ENCODE measurements at regions not wholly inside any gene's neighbourhood (a gene's known extent, or its start where the extent isn't known, plus 50 kb on each side); places are given as distances from the start of the nearest gene placed in this dataset.

GRCh38 chr1:91575909-91576519 is 75.4 kb downstream of the CDC7 start:
- no peak overlapping the region for H3K27ac Mint-ChIP-seq
- H3K36me3 Mint-ChIP-seq (ENCODE audit: insufficient read depth in 2 of 2) = no peaks in the 10 kb centered on the region
- peaks cover 23% of the 10 kb centered on the region for H3K27me3 Mint-ChIP-seq (ENCODE audit: low read depth)
- no peaks in the 10 kb centered on the region for H3K9me3 Mint-ChIP-seq
- no peak overlapping the region for H3K4me3 Mint-ChIP-seq
- peaks cover 23% of the 10 kb centered on the region for H3K4me1 Mint-ChIP-seq (ENCODE audit: low read depth)
- DNase-seq (no peak), ATAC-seq (replicated peaks in 1 of 2) (no peak)

GRCh38 chr1:91578320-91579109 is 77.9 kb downstream of the CDC7 start:
- DNase-seq (no peak), ATAC-seq (replicated peaks in 1 of 2) (no peak)
- no peak overlapping the region for H3K4me3 Mint-ChIP-seq
- peaks cover 10% of the 10 kb centered on the region for H3K4me1 Mint-ChIP-seq (ENCODE audit: low read depth)
- H3K27ac Mint-ChIP-seq = no peak overlapping the region
- H3K36me3 Mint-ChIP-seq (ENCODE audit: insufficient read depth in 2 of 2) = no peaks in the 10 kb centered on the region
- H3K27me3 Mint-ChIP-seq (ENCODE audit: low read depth) = peaks cover 23% of the 10 kb centered on the region
- no peaks in the 10 kb centered on the region for H3K9me3 Mint-ChIP-seq

- no peak overlapping the region for H3K27ac Mint-ChIP-seq
- DNase-seq (no peak), ATAC-seq (replicated peaks in 1 of 2) (no peak)
- no peaks in the 10 kb centered on the region for H3K9me3 Mint-ChIP-seq
- H3K4me3 Mint-ChIP-seq = no peak overlapping the region
- H3K36me3 Mint-ChIP-seq (ENCODE audit: insufficient read depth in 2 of 2) = no peaks in the 10 kb centered on the region
- H3K4me1 Mint-ChIP-seq (ENCODE audit: low read depth) = peaks cover 10% of the 10 kb centered on the region
- H3K27me3 Mint-ChIP-seq (ENCODE audit: low read depth) = peaks cover 23% of the 10 kb centered on the region
Observed at GRCh38 chr1:91579658-91580228, 79.1 kb downstream of the CDC7 start.

DNA sequence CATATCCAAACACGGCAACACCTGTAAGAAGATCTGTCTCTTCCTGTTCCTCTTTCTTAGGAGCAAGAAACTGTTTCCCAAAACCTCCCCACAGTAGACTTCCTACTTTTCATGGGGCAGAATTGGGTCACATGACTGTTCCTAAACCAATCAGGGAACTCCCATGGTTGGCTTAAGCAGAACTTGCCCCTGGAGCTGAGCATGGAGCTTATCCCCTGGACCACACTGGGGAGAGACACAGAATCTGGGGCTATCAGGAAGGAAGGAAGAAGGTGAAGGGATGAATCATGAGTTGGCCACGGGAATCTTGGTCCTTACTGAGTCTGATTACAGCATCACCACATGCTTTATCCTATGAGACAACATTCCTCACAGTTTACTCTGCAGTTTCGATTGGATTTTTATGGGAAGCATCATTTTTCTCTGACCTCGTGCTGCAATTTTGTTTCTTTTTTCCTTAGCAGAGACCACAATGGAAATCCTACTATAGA is 81.8 kb downstream of the CDC7 start:
- H3K9me3 Mint-ChIP-seq = no peaks in the 10 kb centered on the region
- H3K4me3 Mint-ChIP-seq = no peak overlapping the region
- no peaks in the 10 kb centered on the region for H3K36me3 Mint-ChIP-seq (ENCODE audit: insufficient read depth in 2 of 2)
- peaks cover 5% of the 10 kb centered on the region for H3K27me3 Mint-ChIP-seq (ENCODE audit: low read depth)
- H3K4me1 Mint-ChIP-seq (ENCODE audit: low read depth) = no peaks in the 10 kb centered on the region
- H3K27ac Mint-ChIP-seq = no peak overlapping the region
- DNase-seq (no peak), ATAC-seq (replicated peaks in 1 of 2) (no peak)

GRCh38 chr1:91583326-91583755 is 82.7 kb downstream of the CDC7 start:
- no peaks in the 10 kb centered on the region for H3K4me1 Mint-ChIP-seq (ENCODE audit: low read depth)
- H3K4me3 Mint-ChIP-seq = no peak overlapping the region
- no peaks in the 10 kb centered on the region for H3K36me3 Mint-ChIP-seq (ENCODE audit: insufficient read depth in 2 of 2)
- no peak overlapping the region for H3K27ac Mint-ChIP-seq
- no peaks in the 10 kb centered on the region for H3K27me3 Mint-ChIP-seq (ENCODE audit: low read depth)
- H3K9me3 Mint-ChIP-seq = peaks cover 0 to 3% of the 10 kb centered on the region in 2 donors
- ATAC-seq (replicated peaks in 1 of 2) (no peak), DNase-seq (no peak)

DNA sequence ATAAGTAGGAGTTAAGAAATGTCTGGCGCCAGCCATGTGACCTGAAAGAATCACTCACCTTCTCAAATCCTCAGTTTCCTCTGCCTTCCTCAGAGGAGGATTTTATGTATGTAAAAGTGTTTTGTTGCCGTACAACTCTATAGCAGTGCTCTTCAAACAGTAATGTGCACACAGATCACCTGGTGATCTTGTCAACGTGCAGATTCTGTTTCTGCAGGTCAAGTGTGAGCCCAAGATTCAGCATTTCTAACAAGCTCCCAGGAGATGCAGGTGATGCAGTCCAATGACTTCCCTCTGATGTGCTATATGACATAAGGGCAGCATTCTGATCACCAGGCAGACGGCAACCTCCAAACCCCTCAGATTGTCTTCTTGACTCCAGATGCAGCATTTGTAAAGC is 83.7 kb downstream of the CDC7 start:
- Mint-ChIP-seq H3K27ac (no peak overlapping the region), H3K36me3 (ENCODE audit: insufficient read depth in 2 of 2) (no peaks in the 10 kb centered on the region), H3K4me1 (ENCODE audit: low read depth) (no peaks in the 10 kb centered on the region), H3K27me3 (ENCODE audit: low read depth) (no peaks in the 10 kb centered on the region), H3K9me3 (peaks cover 0 to 3% of the 10 kb centered on the region in 2 donors), H3K4me3 (no peak overlapping the region)
- ATAC-seq (replicated peaks in 1 of 2) (no peak), DNase-seq (no peak)

DNA sequence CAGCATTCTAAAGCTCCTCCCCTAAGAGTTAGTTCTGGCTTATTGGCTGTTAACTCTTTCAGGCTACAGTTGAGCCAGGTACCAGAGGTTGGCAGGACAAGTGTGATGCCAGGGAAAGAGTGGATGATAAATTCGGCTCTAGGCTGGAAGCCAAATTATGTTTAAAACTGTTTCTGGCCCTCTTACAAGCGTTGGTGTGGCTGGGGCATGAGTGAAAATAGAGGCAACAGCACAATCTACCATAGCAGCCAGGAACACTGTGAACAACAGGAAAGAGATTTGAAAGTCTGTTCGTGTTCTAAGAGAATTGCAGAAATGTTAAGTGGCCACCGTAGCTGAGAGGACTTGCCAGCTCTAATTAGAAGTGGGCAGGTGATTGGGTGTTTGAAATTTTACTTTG is 84.2 kb downstream of the CDC7 start:
- Mint-ChIP-seq H3K36me3 (ENCODE audit: insufficient read depth in 2 of 2) (no peaks in the 10 kb centered on the region), H3K4me1 (ENCODE audit: low read depth) (no peaks in the 10 kb centered on the region), H3K4me3 (no peak overlapping the region), H3K27ac (no peak overlapping the region), H3K9me3 (peaks cover 0 to 3% of the 10 kb centered on the region in 2 donors), H3K27me3 (ENCODE audit: low read depth) (no peaks in the 10 kb centered on the region)
- DNase-seq (no peak), ATAC-seq (replicated peaks in 1 of 2) (no peak)

DNA sequence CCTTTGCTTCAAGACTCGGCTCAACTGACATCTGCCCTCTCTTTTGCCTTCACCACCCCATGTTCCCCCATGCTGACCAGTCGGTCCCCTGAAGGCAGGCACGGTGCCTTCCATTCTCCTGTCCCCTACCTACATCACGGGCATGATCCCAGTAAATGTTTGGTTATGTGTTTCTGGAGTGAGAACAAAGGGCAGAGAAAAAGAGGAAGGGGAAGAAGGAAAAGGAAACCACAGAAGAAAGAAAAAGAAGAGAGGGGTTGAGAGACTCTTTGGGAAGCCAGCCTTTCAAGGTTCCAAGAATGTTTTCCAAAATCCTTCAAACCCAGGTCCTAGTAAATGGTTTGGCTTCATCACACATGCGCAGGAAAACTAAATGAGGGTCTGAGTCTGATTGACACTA is 84.9 kb downstream of the CDC7 start:
- Mint-ChIP-seq H3K27ac (no peak overlapping the region), H3K27me3 (ENCODE audit: low read depth) (no peaks in the 10 kb centered on the region), H3K4me3 (no peak overlapping the region), H3K9me3 (peaks cover 0 to 3% of the 10 kb centered on the region in 2 donors), H3K36me3 (ENCODE audit: insufficient read depth in 2 of 2) (no peaks in the 10 kb centered on the region), H3K4me1 (ENCODE audit: low read depth) (no peaks in the 10 kb centered on the region)
- ATAC-seq (replicated peaks in 1 of 2) (no peak), DNase-seq (no peak)

DNA sequence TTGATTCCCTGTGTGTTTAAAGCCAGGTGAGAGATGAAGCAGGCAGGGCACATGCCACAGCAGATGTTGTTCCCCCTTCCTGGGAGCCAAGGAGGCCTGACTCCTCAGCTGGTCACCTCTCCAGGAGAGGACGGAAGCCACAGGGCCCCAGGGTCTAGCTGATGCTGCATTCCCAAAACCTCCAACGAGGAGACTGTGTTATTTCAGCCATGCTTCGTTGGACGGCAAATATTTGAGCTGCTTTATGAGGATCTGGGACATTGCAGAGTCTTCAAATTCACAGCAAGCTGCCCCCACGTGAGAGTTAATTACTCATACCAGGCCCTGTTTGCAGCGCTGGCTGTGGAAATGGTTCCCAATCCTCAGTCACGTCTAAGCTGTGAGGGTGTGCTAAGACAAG is 85.3 kb downstream of the CDC7 start:
- Mint-ChIP-seq H3K27ac (no peak overlapping the region), H3K9me3 (peaks cover 0 to 3% of the 10 kb centered on the region in 2 donors), H3K4me3 (no peak overlapping the region), H3K4me1 (ENCODE audit: low read depth) (peaks cover 4% of the 10 kb centered on the region), H3K36me3 (ENCODE audit: insufficient read depth in 2 of 2) (no peaks in the 10 kb centered on the region), H3K27me3 (ENCODE audit: low read depth) (no peaks in the 10 kb centered on the region)
- ATAC-seq (replicated peaks in 1 of 2) (no peak), DNase-seq (no peak)

DNA sequence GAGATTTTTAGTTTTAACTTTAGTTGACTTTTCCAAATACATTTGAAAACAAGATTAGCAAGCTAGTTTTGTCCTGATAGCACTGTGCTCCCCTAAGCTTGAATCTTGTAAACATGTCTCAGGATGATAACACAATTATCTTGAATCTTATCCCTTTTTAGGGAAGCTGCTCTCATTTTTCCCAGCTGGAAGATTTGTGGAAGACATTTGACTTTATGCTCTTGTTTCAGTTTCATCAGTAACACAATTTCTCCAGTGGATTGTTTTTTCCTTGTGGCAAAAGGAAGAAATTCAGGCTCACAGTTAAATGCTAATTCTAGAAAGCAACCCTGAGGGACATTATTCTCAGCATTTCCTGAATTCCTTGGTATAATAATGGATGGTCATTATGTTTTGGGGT is 88.8 kb downstream of the CDC7 start:
- peaks cover 0 to 3% of the 10 kb centered on the region in 2 donors for H3K9me3 Mint-ChIP-seq
- DNase-seq (no peak), ATAC-seq (replicated peaks in 1 of 2) (no peak)
- H3K4me3 Mint-ChIP-seq = no peak overlapping the region
- peaks cover 25% of the 10 kb centered on the region for H3K4me1 Mint-ChIP-seq (ENCODE audit: low read depth)
- no peaks in the 10 kb centered on the region for H3K36me3 Mint-ChIP-seq (ENCODE audit: insufficient read depth in 2 of 2)
- H3K27me3 Mint-ChIP-seq (ENCODE audit: low read depth) = no peaks in the 10 kb centered on the region
- H3K27ac Mint-ChIP-seq = no peak overlapping the region

DNA sequence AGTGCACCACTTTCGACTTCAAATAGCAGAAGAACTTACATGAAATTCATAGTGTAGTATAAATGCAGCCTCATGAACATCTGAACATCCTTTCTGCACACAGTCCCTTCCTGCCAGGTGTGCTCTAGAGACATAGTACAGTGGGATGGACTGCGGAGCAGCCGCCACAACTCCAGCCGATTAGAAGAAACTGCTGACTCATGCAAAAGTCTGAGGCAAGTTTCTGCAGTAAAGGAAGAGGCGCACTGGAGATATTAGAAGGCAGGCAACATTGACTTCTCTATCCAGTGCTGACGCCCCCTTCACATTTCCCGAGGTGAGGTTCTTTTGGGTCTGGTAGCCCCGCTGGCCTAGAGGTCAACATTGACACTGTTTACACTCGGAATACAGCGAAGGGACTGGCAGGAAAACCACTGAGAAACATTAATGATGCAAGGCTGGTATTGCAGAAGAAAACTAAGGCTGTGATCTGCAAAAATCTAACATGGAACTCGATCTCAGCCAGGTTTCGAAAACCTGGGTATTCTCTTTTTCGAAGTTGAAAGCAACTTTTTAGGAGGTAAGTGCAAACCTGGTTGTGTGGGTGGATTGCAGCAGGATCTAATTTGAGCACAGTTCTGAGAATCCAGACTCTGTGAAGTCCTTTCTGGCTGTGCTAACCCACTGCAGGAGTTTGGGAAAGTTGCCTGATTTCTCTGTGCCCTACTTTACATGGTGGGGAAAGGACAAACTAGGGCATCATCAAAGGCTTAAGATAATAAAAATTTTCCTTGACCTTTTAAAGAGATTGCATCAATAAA is 90.7 kb downstream of the CDC7 start:
- Mint-ChIP-seq H3K4me3 (peak overlapping the region; percentile 68 to 88), H3K9me3 (peaks cover 0 to 3% of the 10 kb centered on the region in 2 donors), H3K27ac (peak overlapping the region; percentile 79), H3K4me1 (ENCODE audit: low read depth) (peaks cover 32% of the 10 kb centered on the region), H3K27me3 (ENCODE audit: low read depth) (no peaks in the 10 kb centered on the region), H3K36me3 (ENCODE audit: insufficient read depth in 2 of 2) (no peaks in the 10 kb centered on the region)
- DNase-seq (no peak), ATAC-seq (replicated peaks in 1 of 2) (peak; percentile 29 to 36)

DNA sequence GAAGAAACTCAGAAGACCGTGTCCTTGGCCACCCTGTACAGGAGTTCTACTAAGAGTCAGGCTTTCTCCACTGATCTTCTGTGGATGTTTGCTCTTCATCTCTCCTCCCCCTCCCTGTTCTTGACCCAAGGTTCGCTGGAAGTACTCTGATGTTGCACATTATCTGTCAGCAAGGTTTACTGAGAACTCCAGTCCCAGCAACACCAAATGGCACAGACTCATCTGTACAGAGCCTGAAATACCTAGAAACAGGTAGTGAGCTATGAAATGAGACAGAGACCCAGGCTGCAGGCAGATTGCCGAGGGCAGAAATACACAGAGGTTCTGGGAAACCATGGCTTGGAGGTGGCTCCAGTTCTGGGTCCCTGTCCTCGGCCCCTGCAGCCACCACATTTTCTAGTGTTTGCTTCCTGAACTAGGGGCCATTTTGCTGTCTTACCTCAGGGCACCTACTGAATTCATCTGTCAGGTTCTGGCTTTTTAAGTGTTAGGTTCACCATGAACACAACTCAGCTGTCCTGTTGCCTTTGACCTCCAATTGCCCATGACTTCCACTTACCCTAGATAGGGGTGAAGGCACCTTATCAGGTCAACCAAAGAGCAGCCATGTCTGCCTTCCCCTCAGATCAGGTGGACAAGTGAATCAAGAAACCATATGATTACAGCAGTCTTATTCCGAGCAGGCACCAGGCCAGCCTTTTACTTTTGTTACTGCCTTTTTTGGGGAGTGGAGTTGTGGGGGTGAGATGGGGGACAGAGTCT is 92.2 kb downstream of the CDC7 start:
- Mint-ChIP-seq H3K4me3 (peak overlapping the region; percentile 68 to 88), H3K36me3 (ENCODE audit: insufficient read depth in 2 of 2) (no peaks in the 10 kb centered on the region), H3K9me3 (no peaks in the 10 kb centered on the region), H3K27me3 (ENCODE audit: low read depth) (no peaks in the 10 kb centered on the region), H3K27ac (peak overlapping the region; percentile 79), H3K4me1 (ENCODE audit: low read depth) (peaks cover 38% of the 10 kb centered on the region)
- DNase-seq (no peak), ATAC-seq (replicated peaks in 1 of 2) (peak; percentile 66 to 80)
